Stomach (tissue), 4 donors: ENCODE measurements at regions not wholly inside any gene's neighbourhood (a gene's known extent, or its start where the extent isn't known, plus 50 kb on each side); places are given as distances from the start of the nearest gene placed in this dataset.

ENCODE experiments used
- CTCF ChIP-seq, 7 experiments: fragments of 450-650 bp in 4 of 7; fragments of 200-600 bp in 3 of 7; sonication (generic) in 3 of 7; IDR thresholded peaks; one replicate each; pipeline ENCODE4 v1.5.1; 2016 to 2019; ENCODE audit warnings: antibody characterized with exemption in 7 of 7, control low read depth in 2 of 7, mild to moderate bottlenecking in 1 of 7
- POLR2AphosphoS5 ChIP-seq, 3 donors: sonication (generic); formaldehyde crosslinking; IDR thresholded peaks; one replicate each; pipeline ENCODE4 v1.6.1; 2016; ENCODE audit warnings: antibody characterized with exemption in 3 of 3

- TF ChIP-seq CTCF (IDR thresholded peaks at IDR 0.05) (no peak), POLR2AphosphoS5 (IDR thresholded peaks at IDR 0.05) (no peak)
These were observed 68.8 kb upstream of the DPP10 start for GRCh38 chr2:114373591-114373990.
